COR-L47 (cell line): ENCODE measurements at regions not wholly inside any gene's neighbourhood (a gene's known extent, or its start where the extent isn't known, plus 50 kb on each side); places are given as distances from the start of the nearest gene placed in this dataset.

ENCODE experiments used
- DNase-seq: peaks from one replicate; lab custom pipeline; 2025; lab: John Stamatoyannopoulos, UW

- DNase-seq: no peak
Observed at GRCh38 chr13:55669051-55669450, 1471.7 kb upstream of the PRR20A start.

GRCh38 chr13:55673910-55674309 is 1466.8 kb upstream of the PRR20A start:
- DNase-seq: no peak

GRCh38 chr13:55682776-55683175 is 1457.9 kb upstream of the PRR20A start:
- no peak for DNase-seq

GRCh38 chr13:55705526-55705925 is 1435.2 kb upstream of the PRR20A start:
- no peak for DNase-seq

GRCh38 chr13:55705971-55706370 is 1434.7 kb upstream of the PRR20A start:
- peak; percentile 65 for DNase-seq

GRCh38 chr13:55714120-55714519 is 1426.6 kb upstream of the PRR20A start:
- no peak for DNase-seq

GRCh38 chr13:55727683-55728082 is 1413.0 kb upstream of the PRR20A start:
- DNase-seq: no peak

- no peak for DNase-seq
Observed at GRCh38 chr13:55728247-55728646, 1412.5 kb upstream of the PRR20A start.

GRCh38 chr13:55745828-55746227 is 1394.9 kb upstream of the PRR20A start:
- no peak for DNase-seq

GRCh38 chr13:55761986-55762385 is 1378.7 kb upstream of the PRR20A start:
- no peak for DNase-seq

GRCh38 chr13:55777612-55778011 is 1363.1 kb upstream of the PRR20A start:
- no peak for DNase-seq

GRCh38 chr13:55783841-55784240 is 1356.9 kb upstream of the PRR20A start:
- no peak for DNase-seq

- DNase-seq: no peak
Observed at GRCh38 chr13:55788548-55788947, 1352.2 kb upstream of the PRR20A start.

- DNase-seq: no peak
Observed at GRCh38 chr13:55792544-55793193, 1348.0 kb upstream of the PRR20A start.

GRCh38 chr13:55815458-55816033 is 1325.2 kb upstream of the PRR20A start:
- DNase-seq: no peak

- no peak for DNase-seq
Observed at GRCh38 chr13:55816976-55817601, 1323.6 kb upstream of the PRR20A start.

- no peak for DNase-seq
Observed at GRCh38 chr13:55820817-55821216, 1319.9 kb upstream of the PRR20A start.

- no peak for DNase-seq
Observed at GRCh38 chr13:55869648-55870047, 1271.1 kb upstream of the PRR20A start.

- peak; percentile 29 for DNase-seq
Observed at GRCh38 chr13:55887561-55887960, 1253.2 kb upstream of the PRR20A start.

GRCh38 chr13:55893540-55893939 is 1247.2 kb upstream of the PRR20A start:
- no peak for DNase-seq

- DNase-seq: no peak
Observed at GRCh38 chr13:55937180-55937579, 1203.5 kb upstream of the PRR20A start.

- no peak for DNase-seq
Observed at GRCh38 chr13:55948175-55948574, 1192.5 kb upstream of the PRR20A start.

- no peak for DNase-seq
Observed at GRCh38 chr13:55963934-55964333, 1176.8 kb upstream of the PRR20A start.

GRCh38 chr13:55967055-55967454 is 1173.7 kb upstream of the PRR20A start:
- DNase-seq: no peak
